H1 (cell line): ENCODE measurements at regions not wholly inside any gene's neighbourhood (a gene's known extent, or its start where the extent isn't known, plus 50 kb on each side); places are given as distances from the start of the nearest gene placed in this dataset.

ENCODE experiments used
- CTCF ChIA-PET: fragments of 300-600 bp; sonication (Branson Sonifier 250); formaldehyde crosslinking; loops from one replicate; lab custom pipeline; 2021; ENCODE audit not compliant: partially characterized antibody; lab: Charles Lee
- POLR2A ChIA-PET: fragments of 300-600 bp; sonication (Branson Sonifier 250); formaldehyde crosslinking; loops from one replicate; lab custom pipeline; 2021; ENCODE audit warnings: inconsistent platforms; ENCODE audit not compliant: partially characterized antibody; lab: Charles Lee
- DNase-seq, 2 experiments: peaks; one replicate each; pipeline versions ENCODE4 v3.0.0 to v3.0.0-alpha.2; 2010 to 2022; ENCODE audit warnings: low spot score in 2 of 2, low read depth in 1 of 2, mixed read lengths in 1 of 2
- FAIRE-seq: peaks from 2 replicates; lab custom pipeline; 2011; peaks lifted over from hg19 to GRCh38; lab: Jason Lieb, UNC
- H2AFZ ChIP-seq: 2 replicates; pipeline ENCODE4 v1.8.1; 2012; ENCODE audit warnings: low read length, inconsistent platforms
- H2AK5ac ChIP-seq: 2 replicates; pipeline ENCODE4 v1.6.1; 2013; ENCODE audit warnings: low read depth, low read length
- H2BK120ac ChIP-seq: replicated peaks from 2 replicates; pipeline ENCODE3; 2013; ENCODE audit warnings: low read depth, low read length, inconsistent platforms
- H2BK12ac ChIP-seq: 2 replicates; pipeline ENCODE4 v1.6.1; 2013; ENCODE audit warnings: low read depth, low read length
- H2BK15ac ChIP-seq: 2 replicates; pipeline ENCODE4 v1.6.1; 2013; ENCODE audit warnings: low read length
- H2BK20ac ChIP-seq: 2 replicates; pipeline ENCODE4 v1.6.1; 2013; ENCODE audit warnings: low read length
- H2BK5ac ChIP-seq: 2 replicates; pipeline ENCODE4 v1.6.1; 2013; ENCODE audit warnings: low read depth, low read length
- H3K14ac ChIP-seq: 2 replicates; pipeline ENCODE4 v1.6.1; 2013; ENCODE audit warnings: inconsistent platforms; ENCODE audit not compliant: insufficient read length
- H3K18ac ChIP-seq: 2 replicates; pipeline ENCODE4 v1.6.1; 2013; ENCODE audit warnings: low read length; ENCODE audit errors: extremely low read depth
- H3K23ac ChIP-seq: 2 replicates; pipeline ENCODE4 v1.6.1; 2013; ENCODE audit warnings: inconsistent platforms; ENCODE audit not compliant: insufficient read length
- H3K23me2 ChIP-seq: 2 replicates; pipeline ENCODE4 v1.6.1; 2013; ENCODE audit warnings: low read depth, low read length
- H3K27ac ChIP-seq: 2 replicates; pipeline ENCODE4 v1.6.1; 2011; ENCODE audit warnings: low read depth, low read length, inconsistent platforms
- H3K27me3 ChIP-seq, 4 experiments: replicated peaks in 1 of 4; 1 replicate in 1 of 4; 2 replicates in 3 of 4; pipeline versions ENCODE4 v1.6.1 to v1.8.1; 2011 to 2013; ENCODE audit warnings: low read length in 3 of 4, mild to moderate bottlenecking in 3 of 4, inconsistent platforms in 2 of 4, mixed read lengths in 2 of 4, moderate library complexity in 1 of 4; ENCODE audit not compliant: control insufficient read depth in 3 of 4, insufficient read depth in 3 of 4; ENCODE audit errors: extremely low read depth in 1 of 4
- H3K36me3 ChIP-seq, 4 experiments: 2 replicates each; pipeline versions ENCODE4 v1.6.1 to v1.8.1; 2011 to 2013; ENCODE audit warnings: mild to moderate bottlenecking in 4 of 4, low read length in 3 of 4, moderate library complexity in 2 of 4, control low read depth in 1 of 4, inconsistent platforms in 1 of 4; ENCODE audit not compliant: insufficient read depth in 4 of 4, control insufficient read depth in 2 of 4
- H3K4ac ChIP-seq: replicated peaks from 2 replicates; pipeline ENCODE3; 2013; ENCODE audit warnings: low read length, low read depth, mixed read lengths, inconsistent platforms; ENCODE audit not compliant: insufficient read length
- H3K4me1 ChIP-seq, 4 experiments: replicated peaks in 1 of 4; 1 replicate in 1 of 4; 2 replicates in 3 of 4; pipeline versions ENCODE4 v1.6.1 to v1.8.1; 2011 to 2013; ENCODE audit warnings: low read length in 3 of 4, inconsistent platforms in 2 of 4, mixed read lengths in 1 of 4; ENCODE audit not compliant: insufficient read depth in 4 of 4, control insufficient read depth in 3 of 4
- H3K4me2 ChIP-seq, 2 experiments: 2 replicates each; pipeline versions ENCODE4 v1.6.1 to v1.8.1; 2011 to 2013; ENCODE audit warnings: low read depth in 2 of 2, low read length in 2 of 2, control low read depth in 1 of 2, inconsistent platforms in 1 of 2, mild to moderate bottlenecking in 1 of 2; ENCODE audit not compliant: insufficient read depth in 1 of 2
- H3K4me3 ChIP-seq, 4 experiments: fragments of 200-600, 300-600 bp in 1 of 4; sonication (generic), shearing (Covaris generic), sonication (Bioruptor Twin) in 1 of 4; 2 replicates each; pipeline versions ENCODE4 v1.5.1 to v1.8.1; 2011 to 2016; ENCODE audit warnings: low read length in 4 of 4, low read depth in 3 of 4, control low read depth in 2 of 4, inconsistent platforms in 2 of 4, mild to moderate bottlenecking in 2 of 4, mixed read lengths in 1 of 4, moderate library complexity in 1 of 4; ENCODE audit not compliant: insufficient read depth in 2 of 4; ENCODE audit errors: extremely low read depth in 1 of 4
- H3K56ac ChIP-seq: replicated peaks from 2 replicates; pipeline ENCODE3; 2013; ENCODE audit warnings: low read depth, mild to moderate bottlenecking, mixed read lengths, low read length, inconsistent platforms; ENCODE audit not compliant: insufficient read length
- H3K79me1 ChIP-seq: 2 replicates; pipeline ENCODE4 v1.6.1; 2013; ENCODE audit warnings: low read depth, low read length, control low read depth
- H3K79me2 ChIP-seq, 2 experiments: 2 replicates each; pipeline versions ENCODE4 v1.6.1 to v1.8.1; 2012 to 2013; ENCODE audit warnings: low read length in 2 of 2, mild to moderate bottlenecking in 2 of 2, inconsistent platforms in 1 of 2; ENCODE audit not compliant: insufficient read depth in 2 of 2, control insufficient read depth in 1 of 2
- H3K9ac ChIP-seq, 4 experiments: replicated peaks in 1 of 4; 1 replicate in 1 of 4; 2 replicates in 3 of 4; pipeline versions ENCODE4 v1.6.1 to v1.8.1; 2011 to 2013; ENCODE audit warnings: low read depth in 3 of 4, low read length in 3 of 4, control low read depth in 2 of 4, mild to moderate bottlenecking in 2 of 4, moderate library complexity in 2 of 4, inconsistent platforms in 1 of 4; ENCODE audit errors: extremely low read depth in 1 of 4
- H3K9me3 ChIP-seq, 2 experiments: 2 replicates each; pipeline versions ENCODE4 v1.6.1 to v1.8.1; 2012 to 2013; ENCODE audit warnings: mild to moderate bottlenecking in 2 of 2, moderate library complexity in 2 of 2, control low read depth in 1 of 2, inconsistent platforms in 1 of 2, low read depth in 1 of 2, low read length in 1 of 2, mixed read lengths in 1 of 2; ENCODE audit not compliant: insufficient read depth in 2 of 2
- H4K20me1 ChIP-seq, 2 experiments: replicated peaks in 1 of 2; 2 replicates each; pipeline versions ENCODE3 to v1.8.1; 2011 to 2013; ENCODE audit warnings: inconsistent platforms in 2 of 2, low read length in 2 of 2, mild to moderate bottlenecking in 1 of 2; ENCODE audit not compliant: insufficient read depth in 2 of 2, control insufficient read depth in 1 of 2
- H4K5ac ChIP-seq: 2 replicates; pipeline ENCODE4 v1.6.1; 2013; ENCODE audit warnings: low read length, low read depth, mixed read lengths, inconsistent platforms; ENCODE audit not compliant: insufficient read length
- H4K8ac ChIP-seq: 2 replicates; pipeline ENCODE4 v1.8.0; 2013; ENCODE audit warnings: mild to moderate bottlenecking, moderate library complexity, low read length, inconsistent platforms; ENCODE audit not compliant: insufficient read depth; ENCODE audit errors: extremely low read depth
- H4K91ac ChIP-seq: replicated peaks from 2 replicates; pipeline ENCODE3; 2013; ENCODE audit warnings: low read length, mixed read lengths, inconsistent platforms; ENCODE audit not compliant: insufficient read length
- CBX5 ChIP-seq: fragments of 300-800, 300-1000 bp; sonication (generic); IDR thresholded peaks from 2 replicates; pipeline ENCODE4 v1.7.1; 2016; ENCODE audit warnings: antibody characterized with exemption, low read length, low read depth
- CTBP2 ChIP-seq: IDR thresholded peaks from 2 replicates; pipeline ENCODE4 v1.7.0; 2011; ENCODE audit warnings: borderline replicate concordance, mild to moderate bottlenecking, moderate library complexity, mixed read lengths, low read length; ENCODE audit not compliant: insufficient read depth, insufficient read length
- KDM1A ChIP-seq: fragments of 200-600, 300-600 bp; sonication (generic); IDR thresholded peaks from 2 replicates; pipeline ENCODE4 v1.7.1; 2016; ENCODE audit warnings: mild to moderate bottlenecking, low read length, borderline replicate concordance
- RNF2 ChIP-seq: fragments of 200-900, 300-1000 bp; sonication (generic); IDR thresholded peaks from 2 replicates; pipeline ENCODE4 v1.7.1; 2016; ENCODE audit warnings: borderline replicate concordance, low read depth, mild to moderate bottlenecking, antibody characterized with exemption, low read length; ENCODE audit not compliant: poor library complexity, severe bottlenecking; ENCODE audit errors: missing control alignments
- ZNF274 ChIP-seq: IDR thresholded peaks from 2 replicates; pipeline ENCODE4 v1.7.0; 2012; ENCODE audit warnings: low read length, borderline replicate concordance; ENCODE audit errors: extremely low read depth
- WGBS, 2 experiments: shearing (Covaris generic) in 1 of 2; methylation state at CpG; one replicate each; pipeline versions ENCODE4 v1.1.6 to v1.1.7; 2013 to 2015; ENCODE audit warnings: low lambda C conversion rate in 2 of 2, mixed read lengths in 2 of 2, inconsistent platforms in 1 of 2, low coverage in 1 of 2, missing lambda C conversion rate in 1 of 2; ENCODE audit not compliant: insufficient replicate concordance in 2 of 2, insufficient coverage in 1 of 2, insufficient read length in 1 of 2; ENCODE audit errors: extremely low coverage in 1 of 2, missing lambda C conversion rate in 1 of 2; 5-methylcytosine and 5-hydroxymethylcytosine counted together
- TF ChIP-seq, protein P1 (sequence below): IDR thresholded peaks from 2 replicates; pipeline ENCODE4 v1.6.1; 2011; ENCODE audit warnings: low read depth, mild to moderate bottlenecking, low read length; ENCODE audit not compliant: insufficient read depth
- TF ChIP-seq, protein P2 (sequence below): IDR thresholded peaks from 2 replicates; pipeline ENCODE4 v1.6.1; 2011; ENCODE audit warnings: low read length, improper control_type of control experiment

DNA sequence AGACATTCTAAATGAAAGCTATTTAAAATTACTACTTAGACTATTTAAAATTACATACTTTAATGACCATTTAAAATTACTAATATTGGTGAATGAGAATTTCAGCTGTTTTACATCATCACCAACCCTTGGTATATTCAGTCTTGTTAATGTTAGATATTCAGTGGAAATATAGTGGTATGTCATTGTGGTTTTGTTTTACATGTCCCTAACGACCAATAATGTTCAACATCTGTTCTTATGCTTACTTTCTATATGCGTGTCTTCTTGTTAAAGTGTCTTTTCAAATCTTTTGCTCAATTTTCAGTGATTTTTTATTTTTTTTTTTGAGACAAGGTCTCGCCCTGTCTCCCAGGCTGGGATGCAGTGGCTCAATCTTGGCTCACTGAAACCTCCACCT lies 279.3 kb upstream of the TARS1 start:
- H2BK5ac ChIP-seq, result no peak overlapping the region
- no peak overlapping the region for H2BK20ac ChIP-seq
- H3K4me2 ChIP-seq, result no peak overlapping the region
- CTCF ChIA-PET, result no interaction called here
- no peak overlapping the region for H4K5ac ChIP-seq
- H4K20me1 ChIP-seq, result no peaks in the 10 kb centered on the region
- H3K4ac ChIP-seq, result no peak overlapping the region
- FAIRE-seq (no peak), DNase-seq (no peak)
- no peak overlapping the region for H3K23ac ChIP-seq
- H4K8ac ChIP-seq, result no peak overlapping the region
- H3K23me2 ChIP-seq, result no peaks in the 10 kb centered on the region; the same call in 1 of the 2 replicates
- no peaks in the 10 kb centered on the region for H3K79me1 ChIP-seq
- H3K27me3 ChIP-seq, result no peaks in the 10 kb centered on the region; a peak in 1 of 7 replicates
- no peak overlapping the region for H2BK120ac ChIP-seq
- H3K9ac ChIP-seq, result no peak overlapping the region
- H2BK15ac ChIP-seq, result no peak overlapping the region
- H3K4me1 ChIP-seq, result no peaks in the 10 kb centered on the region
- TF ChIP-seq, protein P1, sequence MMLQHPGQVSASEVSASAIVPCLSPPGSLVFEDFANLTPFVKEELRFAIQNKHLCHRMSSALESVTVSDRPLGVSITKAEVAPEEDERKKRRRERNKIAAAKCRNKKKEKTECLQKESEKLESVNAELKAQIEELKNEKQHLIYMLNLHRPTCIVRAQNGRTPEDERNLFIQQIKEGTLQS, result no peak
- no peak for TF ChIP-seq KDM1A
- no peak for TF ChIP-seq ZNF274
- TF ChIP-seq RNF2, result no peak
- TF ChIP-seq CBX5, result no peak
- TF ChIP-seq, protein P2, sequence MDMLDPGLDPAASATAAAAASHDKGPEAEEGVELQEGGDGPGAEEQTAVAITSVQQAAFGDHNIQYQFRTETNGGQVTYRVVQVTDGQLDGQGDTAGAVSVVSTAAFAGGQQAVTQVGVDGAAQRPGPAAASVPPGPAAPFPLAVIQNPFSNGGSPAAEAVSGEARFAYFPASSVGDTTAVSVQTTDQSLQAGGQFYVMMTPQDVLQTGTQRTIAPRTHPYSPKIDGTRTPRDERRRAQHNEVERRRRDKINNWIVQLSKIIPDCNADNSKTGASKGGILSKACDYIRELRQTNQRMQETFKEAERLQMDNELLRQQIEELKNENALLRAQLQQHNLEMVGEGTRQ, result no peak
- TF ChIP-seq CTBP2, result no peak
- H3K36me3 ChIP-seq, result no peaks in the 10 kb centered on the region
- WGBS, 2 experiments, result 92% methylated on average over 3 of the region's 3 CpGs; no CpG with 5 or more reads in 1 of the 2 experiments
- no peak overlapping the region for H2AFZ ChIP-seq
- no peaks in the 10 kb centered on the region for H3K9me3 ChIP-seq
- no peak overlapping the region for H3K14ac ChIP-seq
- H3K79me2 ChIP-seq, result no peaks in the 10 kb centered on the region
- no peak overlapping the region for H3K18ac ChIP-seq
- H3K56ac ChIP-seq, result no peak overlapping the region
- POLR2A ChIA-PET, result no interaction called here
- H2AK5ac ChIP-seq, result no peak overlapping the region
- no peak overlapping the region for H2BK12ac ChIP-seq
- H4K91ac ChIP-seq, result no peak overlapping the region
- H3K27ac ChIP-seq, result no peak overlapping the region
- H3K4me3 ChIP-seq, result no peak overlapping the region
